ENCODE measurements at regions not wholly inside any gene's neighbourhood (a gene's known extent, or its start where the extent isn't known, plus 50 kb on each side); places are given as distances from the start of the nearest gene placed in this dataset.

- TF ChIP-seq POLR2A (IDR thresholded peaks at IDR 0.05) = no peak
- no peak for TF ChIP-seq CTCF (IDR thresholded peaks at IDR 0.05)
- TF ChIP-seq POLR2AphosphoS5 (IDR thresholded peaks at IDR 0.05) = no peak
These were observed 278.4 kb upstream of the IRX1 start for GRCh38 chr5:3317051-3317795.
